Stimulated activated CD4-positive, alpha-beta T cell treated with anti-CD3 and anti-CD28 coated beads, Interleukin-15, amount 100 ng/mL, for 24 hours (primary cell): ENCODE measurements at regions not wholly inside any gene's neighbourhood (a gene's known extent, or its start where the extent isn't known, plus 50 kb on each side); places are given as distances from the start of the nearest gene placed in this dataset.

Experiments used
- DNase-seq: peaks from one replicate; pipeline ENCODE4 v3.0.0-alpha.2; 2020

- DNase-seq = no peak
These were observed 662.1 kb downstream of the FRK start for GRCh38 chr6:115398607-115399006.

GRCh38 chr6:115396112-115396906 lies 664.4 kb downstream of the FRK start:
- no peak for DNase-seq

GRCh38 chr6:115393821-115394220 lies 666.9 kb downstream of the FRK start:
- DNase-seq = no peak

GRCh38 chr6:115370202-115370601 lies 690.5 kb downstream of the FRK start:
- DNase-seq = no peak

GRCh38 chr6:115365783-115366182 lies 694.9 kb downstream of the FRK start:
- DNase-seq = no peak

GRCh38 chr6:115363379-115363778 lies 697.3 kb downstream of the FRK start:
- no peak for DNase-seq

- no peak for DNase-seq
These were observed 698.5 kb downstream of the FRK start for GRCh38 chr6:115362234-115362633.

GRCh38 chr6:115360602-115361325 lies 699.9 kb downstream of the FRK start:
- DNase-seq = no peak

- DNase-seq = no peak
These were observed 702.1 kb downstream of the FRK start for GRCh38 chr6:115358616-115359015.

- DNase-seq = no peak
These were observed 704.3 kb downstream of the FRK start for GRCh38 chr6:115356371-115356770.

- DNase-seq = no peak
These were observed 737.7 kb downstream of the FRK start for GRCh38 chr6:115323001-115323400.

GRCh38 chr6:115319823-115320222 lies 740.9 kb downstream of the FRK start:
- DNase-seq = no peak

- no peak for DNase-seq
These were observed 750.5 kb downstream of the FRK start for GRCh38 chr6:115310156-115310555.

GRCh38 chr6:115302731-115303130 lies 758.0 kb downstream of the FRK start:
- DNase-seq = no peak

- no peak for DNase-seq
These were observed 773.2 kb downstream of the FRK start for GRCh38 chr6:115287467-115287866.

GRCh38 chr6:115276881-115277565 lies 783.7 kb downstream of the FRK start:
- DNase-seq = no peak

GRCh38 chr6:115272311-115272710 lies 788.4 kb downstream of the FRK start:
- no peak for DNase-seq

GRCh38 chr6:115271434-115271833 lies 789.3 kb downstream of the FRK start:
- DNase-seq = no peak

GRCh38 chr6:115270953-115271352 lies 789.7 kb downstream of the FRK start:
- no peak for DNase-seq

- no peak for DNase-seq
These were observed 819.3 kb downstream of the FRK start for GRCh38 chr6:115241373-115241772.

- no peak for DNase-seq
These were observed 839.5 kb downstream of the FRK start for GRCh38 chr6:115221198-115221597.

- DNase-seq = no peak
These were observed 840.0 kb downstream of the FRK start for GRCh38 chr6:115220551-115221159.

GRCh38 chr6:115219645-115220044 lies 841.0 kb downstream of the FRK start:
- DNase-seq = no peak
